Keratinocyte (primary cell): ENCODE measurements at regions not wholly inside any gene's neighbourhood (a gene's known extent, or its start where the extent isn't known, plus 50 kb on each side); places are given as distances from the start of the nearest gene placed in this dataset.

Experiments
- EZH2 ChIP-seq: IDR thresholded peaks from one replicate; pipeline ENCODE4 v1.6.1; 2012; ENCODE audit warnings: inconsistent platforms, mild to moderate bottlenecking, low read length, moderate library complexity
- TF ChIP-seq, protein P1 (sequence below), 3 experiments: IDR thresholded peaks in 1 of 3; conservative IDR thresholded peaks in 1 of 3; optimal IDR thresholded peaks in 1 of 3; 2 replicates in 2 of 3; 3 replicates in 1 of 3; pipeline versions ENCODE3 to v1.5.1; 2011; ENCODE audit warnings: low read length in 3 of 3, mild to moderate bottlenecking in 3 of 3, moderate library complexity in 2 of 3, control low read depth in 1 of 3, inconsistent platforms in 1 of 3; ENCODE audit not compliant: insufficient read depth in 2 of 3; ENCODE audit errors: extremely low read depth in 1 of 3

DNA sequence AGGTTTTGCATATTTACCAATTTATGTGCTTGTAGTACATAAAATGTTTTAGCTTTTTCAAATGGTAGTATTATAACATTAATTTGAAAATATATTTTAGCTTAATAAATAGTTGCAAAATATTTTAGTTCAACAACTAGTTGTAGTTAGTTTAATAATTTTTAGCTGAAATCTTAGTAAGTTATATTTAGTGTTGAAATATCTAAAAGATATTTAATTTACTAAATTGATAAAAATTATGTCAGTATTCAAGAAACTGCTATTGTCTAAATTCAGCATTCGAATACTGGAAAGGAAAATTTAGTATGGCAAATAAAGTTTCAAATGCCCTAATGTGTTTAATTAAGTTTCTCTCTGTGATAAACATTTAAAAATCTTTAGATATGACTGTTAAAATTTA, 754.5 kb upstream of the MIR17HG start:
- TF ChIP-seq, protein P1, sequence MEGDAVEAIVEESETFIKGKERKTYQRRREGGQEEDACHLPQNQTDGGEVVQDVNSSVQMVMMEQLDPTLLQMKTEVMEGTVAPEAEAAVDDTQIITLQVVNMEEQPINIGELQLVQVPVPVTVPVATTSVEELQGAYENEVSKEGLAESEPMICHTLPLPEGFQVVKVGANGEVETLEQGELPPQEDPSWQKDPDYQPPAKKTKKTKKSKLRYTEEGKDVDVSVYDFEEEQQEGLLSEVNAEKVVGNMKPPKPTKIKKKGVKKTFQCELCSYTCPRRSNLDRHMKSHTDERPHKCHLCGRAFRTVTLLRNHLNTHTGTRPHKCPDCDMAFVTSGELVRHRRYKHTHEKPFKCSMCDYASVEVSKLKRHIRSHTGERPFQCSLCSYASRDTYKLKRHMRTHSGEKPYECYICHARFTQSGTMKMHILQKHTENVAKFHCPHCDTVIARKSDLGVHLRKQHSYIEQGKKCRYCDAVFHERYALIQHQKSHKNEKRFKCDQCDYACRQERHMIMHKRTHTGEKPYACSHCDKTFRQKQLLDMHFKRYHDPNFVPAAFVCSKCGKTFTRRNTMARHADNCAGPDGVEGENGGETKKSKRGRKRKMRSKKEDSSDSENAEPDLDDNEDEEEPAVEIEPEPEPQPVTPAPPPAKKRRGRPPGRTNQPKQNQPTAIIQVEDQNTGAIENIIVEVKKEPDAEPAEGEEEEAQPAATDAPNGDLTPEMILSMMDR (optimal IDR thresholded peaks at IDR 0.05 in 1 of 3, IDR thresholded peaks at IDR 0.05 in 1 of 3, conservative IDR thresholded peaks at IDR 0.05 in 1 of 3; ENCODE audit: extremely low read depth in 1 of 3, insufficient read depth in 2 of 3, low read length in 3 of 3) = no peak
- TF ChIP-seq EZH2 = no peak
